GM23338 (cell line): ENCODE measurements at regions not wholly inside any gene's neighbourhood (a gene's known extent, or its start where the extent isn't known, plus 50 kb on each side); places are given as distances from the start of the nearest gene placed in this dataset.

Experiments
- POLR2AphosphoS5 ChIP-seq: IDR thresholded peaks from 2 replicates; pipeline ENCODE4 v1.6.1; 2016; ENCODE audit warnings: antibody characterized with exemption, low read depth
- ZNF114 ChIP-seq: fragments of 250-450 bp; sonication (Bioruptor Pico); IDR thresholded peaks from 2 replicates; pipeline ENCODE4 v1.5.0; 2020; ENCODE audit warnings: mild to moderate bottlenecking, moderate library complexity

DNA sequence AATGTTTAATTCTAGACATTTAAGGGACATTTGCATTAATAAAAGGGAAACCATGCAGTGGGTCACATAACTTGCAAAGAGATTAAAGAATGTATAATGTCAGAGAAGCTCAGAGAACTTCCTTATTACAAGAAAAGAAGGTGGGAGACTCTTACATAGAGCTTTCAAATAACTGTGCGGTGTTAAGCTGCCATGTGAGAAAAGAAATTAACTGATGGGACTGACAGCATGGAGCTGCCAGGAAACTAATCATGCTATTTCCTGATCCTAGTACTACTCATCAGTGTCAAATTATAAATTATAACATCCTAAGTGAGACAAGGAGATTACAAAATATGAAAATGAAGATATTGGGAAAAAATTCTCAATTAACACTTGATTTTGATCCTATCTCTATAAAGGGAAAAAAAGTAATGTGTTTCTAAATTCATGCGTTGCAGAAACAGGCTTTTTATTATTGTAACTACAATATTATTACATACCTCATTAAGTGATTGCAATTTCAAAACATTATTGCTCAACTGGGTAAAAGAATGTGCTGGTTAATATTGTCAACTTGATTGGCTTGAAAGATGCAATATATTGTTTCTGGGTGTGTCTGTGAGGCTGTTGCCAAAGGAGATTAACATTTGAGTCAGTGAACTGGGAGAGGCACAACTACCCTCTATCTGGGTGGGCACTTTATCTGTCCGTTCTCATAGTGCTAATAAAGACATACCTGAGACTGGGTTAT, 609.5 kb upstream of the NUDT12 start:
- TF ChIP-seq ZNF114, result no peak
- TF ChIP-seq POLR2AphosphoS5, result no peak
